Trophoblast cell (in vitro differentiated cells and primary cell): ENCODE measurements at regions not wholly inside any gene's neighbourhood (a gene's known extent, or its start where the extent isn't known, plus 50 kb on each side); places are given as distances from the start of the nearest gene placed in this dataset.

Experiments
- DNase-seq, 2 donors: peaks; one replicate each; pipeline ENCODE4 v3.0.0-alpha.2; 2016
- H2AFZ ChIP-seq: 2 replicates; pipeline ENCODE4 v1.6.1; 2013; ENCODE audit warnings: low read length, moderate library complexity, mild to moderate bottlenecking; ENCODE audit not compliant: insufficient read depth, poor library complexity
- H2AK5ac ChIP-seq: 2 replicates; pipeline ENCODE4 v1.6.1; 2013; ENCODE audit warnings: mild to moderate bottlenecking, low read length
- H2BK120ac ChIP-seq: 2 replicates; pipeline ENCODE4 v1.6.1; 2013; ENCODE audit warnings: low read length, mild to moderate bottlenecking, moderate library complexity; ENCODE audit not compliant: insufficient read depth, poor library complexity
- H2BK12ac ChIP-seq: 2 replicates; pipeline ENCODE4 v1.6.1; 2013; ENCODE audit warnings: mild to moderate bottlenecking, low read length, moderate library complexity
- H2BK5ac ChIP-seq: 2 replicates; pipeline ENCODE4 v1.6.1; 2013; ENCODE audit warnings: low read length, low read depth, moderate library complexity, mild to moderate bottlenecking; ENCODE audit not compliant: poor library complexity
- H3K14ac ChIP-seq: 2 replicates; pipeline ENCODE4 v1.6.1; 2013; ENCODE audit warnings: mild to moderate bottlenecking, low read length
- H3K18ac ChIP-seq: 2 replicates; pipeline ENCODE4 v1.6.1; 2013; ENCODE audit warnings: mild to moderate bottlenecking, low read length
- H3K23ac ChIP-seq: 2 replicates; pipeline ENCODE4 v1.6.1; 2013; ENCODE audit warnings: low read length
- H3K27ac ChIP-seq: 2 replicates; pipeline ENCODE4 v1.5.1; 2013; ENCODE audit warnings: low read depth, mild to moderate bottlenecking, inconsistent platforms, low read length, moderate library complexity
- H3K27me3 ChIP-seq: 2 replicates; pipeline ENCODE4 v1.6.1; 2013; ENCODE audit warnings: inconsistent platforms, mild to moderate bottlenecking, low read length, moderate library complexity; ENCODE audit not compliant: insufficient read depth
- H3K36me3 ChIP-seq, 2 experiments: 1 replicate in 1 of 2; 2 replicates in 1 of 2; pipeline ENCODE4 v1.6.1; 2013; ENCODE audit warnings: low read length in 2 of 2, mild to moderate bottlenecking in 2 of 2, moderate library complexity in 1 of 2; ENCODE audit not compliant: insufficient read depth in 2 of 2, control insufficient read depth in 1 of 2
- H3K4ac ChIP-seq: 2 replicates; pipeline ENCODE4 v1.6.1; 2013; ENCODE audit warnings: low read depth, mild to moderate bottlenecking, low read length, moderate library complexity
- H3K4me1 ChIP-seq, 2 experiments: 1 replicate in 1 of 2; 2 replicates in 1 of 2; pipeline ENCODE4 v1.6.1; 2013; ENCODE audit warnings: low read length in 2 of 2, mild to moderate bottlenecking in 2 of 2, moderate library complexity in 1 of 2; ENCODE audit not compliant: insufficient read depth in 2 of 2, control insufficient read depth in 1 of 2
- H3K4me2 ChIP-seq: 2 replicates; pipeline ENCODE4 v1.6.1; 2013; ENCODE audit warnings: inconsistent platforms, mild to moderate bottlenecking, low read length, moderate library complexity
- H3K4me3 ChIP-seq: 2 replicates; pipeline ENCODE4 v1.5.1; 2013; ENCODE audit warnings: mild to moderate bottlenecking, low read depth, low read length, inconsistent platforms
- H3K79me1 ChIP-seq: one replicate; pipeline ENCODE4 v1.6.1; 2013; ENCODE audit warnings: low read length
- H3K79me2 ChIP-seq: 2 replicates; pipeline ENCODE4 v1.6.1; 2013; ENCODE audit warnings: low read length, mild to moderate bottlenecking; ENCODE audit not compliant: control insufficient read depth, insufficient read depth, poor library complexity
- H3K9ac ChIP-seq: 2 replicates; pipeline ENCODE4 v1.6.1; 2013; ENCODE audit warnings: mild to moderate bottlenecking, low read length
- H3K9me3 ChIP-seq: 2 replicates; pipeline ENCODE4 v1.6.1; 2013; ENCODE audit warnings: low read depth, mild to moderate bottlenecking, control low read depth, inconsistent platforms, low read length; ENCODE audit not compliant: insufficient read depth
- H4K12ac ChIP-seq: 2 replicates; pipeline ENCODE4 v1.6.1; 2013; ENCODE audit warnings: low read depth, mild to moderate bottlenecking, low read length, moderate library complexity
- H4K8ac ChIP-seq: 2 replicates; pipeline ENCODE4 v1.6.1; 2013; ENCODE audit warnings: low read depth, mild to moderate bottlenecking, low read length, moderate library complexity
- H4K91ac ChIP-seq: one replicate; pipeline ENCODE4 v1.6.1; 2013; ENCODE audit warnings: low read depth, mild to moderate bottlenecking, low read length, moderate library complexity
- WGBS: extraction: QIAGEN DNeasy Blood & Tissue Kit; methylation state at CpG from one replicate; pipeline ENCODE4 v1.1.7; 2013; ENCODE audit warnings: missing lambda C conversion rate; ENCODE audit not compliant: insufficient read length, insufficient coverage; ENCODE audit errors: extremely low coverage; 5-methylcytosine and 5-hydroxymethylcytosine counted together

DNA sequence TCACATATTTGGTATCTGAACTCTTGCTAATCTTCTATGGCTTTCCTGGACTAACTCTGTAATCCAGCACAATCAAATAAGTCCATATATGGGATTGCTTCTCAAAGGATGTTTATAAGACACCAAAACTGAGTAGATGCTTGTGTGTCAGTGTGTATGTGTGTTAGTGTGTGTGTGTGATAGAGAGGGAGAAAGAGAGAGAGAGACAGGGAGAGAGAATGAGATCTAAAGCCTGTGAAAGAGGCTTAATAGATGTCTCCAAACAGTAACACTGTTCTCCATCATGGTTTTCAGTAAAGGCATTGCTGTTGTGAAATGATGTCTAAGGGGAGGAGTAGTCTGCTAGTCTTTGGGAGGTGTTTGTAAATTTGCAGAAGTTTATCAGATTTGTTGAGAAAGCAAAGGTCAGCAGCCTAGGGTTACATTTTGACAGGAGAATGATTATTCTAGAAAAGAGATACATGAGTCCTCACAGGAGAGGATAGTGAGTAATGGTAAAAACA lies 73.9 kb upstream of the MLIP start:
- Histone ChIP-seq H2BK5ac (no peak overlapping the region), H3K18ac (no peak overlapping the region), H3K79me1 (no peaks in the 10 kb centered on the region), H3K9me3 (no peaks in the 10 kb centered on the region), H4K12ac (no peak overlapping the region), H3K4me2 (no peak overlapping the region), H4K8ac (no peak overlapping the region), H3K9ac (no peak overlapping the region), H3K4me1 (no peaks in the 10 kb centered on the region), H3K27me3 (no peaks in the 10 kb centered on the region), H3K79me2 (no peaks in the 10 kb centered on the region), H3K36me3 (no peaks in the 10 kb centered on the region), H3K23ac (no peak overlapping the region), H2AFZ (no peak overlapping the region), H2BK12ac (no peak overlapping the region), H3K14ac (no peak overlapping the region), H3K4me3 (no peak overlapping the region), H2BK120ac (no peak overlapping the region), H3K27ac (no peak overlapping the region), H2AK5ac (no peak overlapping the region), H4K91ac (no peak overlapping the region), H3K4ac (no peak overlapping the region)
- DNase-seq = no peak

DNA sequence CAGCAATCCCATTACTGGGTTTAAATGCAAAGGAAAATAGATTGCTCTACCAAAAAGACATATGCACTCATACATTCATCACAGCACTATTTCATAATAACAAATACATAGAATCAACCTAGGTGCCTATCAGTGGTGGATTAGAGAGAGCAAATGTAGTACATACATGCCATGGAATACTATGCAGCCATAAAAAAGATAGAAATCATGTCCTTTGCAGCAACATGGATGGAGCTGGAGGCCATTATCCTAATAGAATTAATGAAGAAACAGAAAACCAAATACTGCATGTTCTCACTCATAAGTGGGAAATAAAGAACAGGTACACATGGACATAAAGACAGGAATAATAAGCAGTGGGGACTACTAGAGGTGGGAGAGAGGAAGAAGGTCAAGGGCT lies 70.7 kb upstream of the MLIP start:
- H3K36me3 ChIP-seq = no peaks in the 10 kb centered on the region
- no peaks in the 10 kb centered on the region for H3K27me3 ChIP-seq
- H3K14ac ChIP-seq = no peak overlapping the region
- no peak overlapping the region for H3K4me3 ChIP-seq
- no peak overlapping the region for H2BK12ac ChIP-seq
- H2BK120ac ChIP-seq = no peak overlapping the region
- H2BK5ac ChIP-seq = no peak overlapping the region
- no peak overlapping the region for H3K27ac ChIP-seq
- no peak overlapping the region for H4K12ac ChIP-seq
- H3K4me2 ChIP-seq = no peak overlapping the region
- no peak overlapping the region for H3K18ac ChIP-seq
- H3K23ac ChIP-seq = no peak overlapping the region
- no peak for DNase-seq
- H4K91ac ChIP-seq = no peak overlapping the region
- H3K79me1 ChIP-seq = no peaks in the 10 kb centered on the region
- H2AK5ac ChIP-seq = no peak overlapping the region
- no peaks in the 10 kb centered on the region for H3K79me2 ChIP-seq
- no peaks in the 10 kb centered on the region for H3K4me1 ChIP-seq
- H3K4ac ChIP-seq = no peak overlapping the region
- no peak overlapping the region for H4K8ac ChIP-seq
- no peak overlapping the region for H3K9ac ChIP-seq
- no peak overlapping the region for H2AFZ ChIP-seq
- no peaks in the 10 kb centered on the region for H3K9me3 ChIP-seq

DNA sequence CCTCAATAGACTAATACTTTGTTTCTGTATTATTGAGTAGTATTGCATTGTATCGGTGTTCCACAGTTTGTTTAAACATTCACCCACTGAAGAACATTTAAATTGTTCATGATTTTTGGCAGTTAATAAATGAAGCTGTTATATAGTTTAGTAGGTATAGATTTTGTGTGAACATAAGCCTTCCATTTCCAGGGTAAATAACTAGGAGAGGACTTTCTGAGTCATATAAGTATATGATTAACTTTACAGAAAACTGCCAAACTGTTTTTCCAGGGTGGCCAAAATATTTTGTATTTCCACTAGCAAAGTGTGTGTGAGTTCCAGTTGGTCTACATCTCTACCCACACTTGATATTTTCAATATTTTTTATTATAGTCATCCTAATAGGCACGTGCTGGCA lies 70.0 kb upstream of the MLIP start:
- H3K4me1 ChIP-seq = no peaks in the 10 kb centered on the region
- H3K4me3 ChIP-seq = no peak overlapping the region
- H4K91ac ChIP-seq = no peak overlapping the region
- no peak overlapping the region for H3K4me2 ChIP-seq
- H3K27me3 ChIP-seq = no peaks in the 10 kb centered on the region
- H3K9ac ChIP-seq = no peak overlapping the region
- no peaks in the 10 kb centered on the region for H3K79me2 ChIP-seq
- no peaks in the 10 kb centered on the region for H3K79me1 ChIP-seq
- no peak overlapping the region for H2BK120ac ChIP-seq
- H2BK12ac ChIP-seq = no peak overlapping the region
- no peak overlapping the region for H2AFZ ChIP-seq
- H2AK5ac ChIP-seq = no peak overlapping the region
- no peak overlapping the region for H3K4ac ChIP-seq
- no CpG with 5 or more reads among the region's 2 CpGs for WGBS
- DNase-seq = no peak
- H3K9me3 ChIP-seq = no peaks in the 10 kb centered on the region
- no peak overlapping the region for H3K18ac ChIP-seq
- H4K8ac ChIP-seq = no peak overlapping the region
- H3K23ac ChIP-seq = no peak overlapping the region
- no peaks in the 10 kb centered on the region for H3K36me3 ChIP-seq
- H3K27ac ChIP-seq = no peak overlapping the region
- H3K14ac ChIP-seq = no peak overlapping the region
- H2BK5ac ChIP-seq = no peak overlapping the region
- no peak overlapping the region for H4K12ac ChIP-seq

- H3K27me3 ChIP-seq = no peaks in the 10 kb centered on the region
- H3K36me3 ChIP-seq = no peaks in the 10 kb centered on the region
- no peak overlapping the region for H3K4ac ChIP-seq
- no peak overlapping the region for H4K12ac ChIP-seq
- H2AK5ac ChIP-seq = no peak overlapping the region
- no peak overlapping the region for H3K18ac ChIP-seq
- H3K4me1 ChIP-seq = no peaks in the 10 kb centered on the region
- H3K27ac ChIP-seq = no peak overlapping the region
- DNase-seq = no peak
- H4K8ac ChIP-seq = no peak overlapping the region
- no peaks in the 10 kb centered on the region for H3K79me2 ChIP-seq
- no CpG with 5 or more reads among the region's 3 CpGs for WGBS
- H3K9me3 ChIP-seq = no peaks in the 10 kb centered on the region
- H2BK12ac ChIP-seq = no peak overlapping the region
- no peak overlapping the region for H2BK120ac ChIP-seq
- H2BK5ac ChIP-seq = no peak overlapping the region
- H3K14ac ChIP-seq = no peak overlapping the region
- no peak overlapping the region for H2AFZ ChIP-seq
- no peak overlapping the region for H3K9ac ChIP-seq
- H4K91ac ChIP-seq = no peak overlapping the region
- no peak overlapping the region for H3K4me2 ChIP-seq
- H3K23ac ChIP-seq = no peak overlapping the region
- no peak overlapping the region for H3K4me3 ChIP-seq
- H3K79me1 ChIP-seq = no peaks in the 10 kb centered on the region
Observed at GRCh38 chr6:54043360-54043759, 67.9 kb upstream of the MLIP start.

DNA sequence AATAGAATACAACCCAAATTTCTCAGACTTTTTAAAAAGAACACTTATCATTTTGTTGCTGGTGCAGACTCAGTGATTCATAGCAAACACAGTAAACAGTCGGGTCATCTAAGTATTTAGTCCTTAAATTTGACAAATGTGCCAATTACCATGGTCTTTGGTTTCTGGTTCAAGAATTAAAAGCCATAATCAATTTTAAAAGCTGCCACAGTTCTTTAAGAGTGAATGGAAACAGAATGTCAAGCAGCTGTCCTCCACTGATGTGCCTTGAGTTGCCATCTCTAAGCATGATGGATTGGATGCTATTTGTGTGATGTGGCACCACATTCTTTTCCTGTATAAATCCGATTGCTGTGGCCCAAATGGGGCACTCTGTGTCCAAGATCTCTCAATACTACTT lies 67.2 kb upstream of the MLIP start:
- H3K27ac ChIP-seq = no peak overlapping the region
- H3K4ac ChIP-seq = no peak overlapping the region
- no peak overlapping the region for H3K14ac ChIP-seq
- H3K9ac ChIP-seq = no peak overlapping the region
- no peak overlapping the region for H4K8ac ChIP-seq
- no peak overlapping the region for H3K4me3 ChIP-seq
- H3K79me1 ChIP-seq = no peaks in the 10 kb centered on the region
- H2AFZ ChIP-seq = no peak overlapping the region
- H3K36me3 ChIP-seq = no peaks in the 10 kb centered on the region
- H2BK120ac ChIP-seq = no peak overlapping the region
- no peaks in the 10 kb centered on the region for H3K9me3 ChIP-seq
- no peak overlapping the region for H2BK12ac ChIP-seq
- no peaks in the 10 kb centered on the region for H3K4me1 ChIP-seq
- no peak for DNase-seq
- H3K4me2 ChIP-seq = no peak overlapping the region
- H3K23ac ChIP-seq = no peak overlapping the region
- H4K91ac ChIP-seq = no peak overlapping the region
- no peak overlapping the region for H2AK5ac ChIP-seq
- no peak overlapping the region for H2BK5ac ChIP-seq
- no peaks in the 10 kb centered on the region for H3K27me3 ChIP-seq
- H3K18ac ChIP-seq = no peak overlapping the region
- WGBS = no CpG with 5 or more reads among the region's 2 CpGs
- H4K12ac ChIP-seq = no peak overlapping the region
- H3K79me2 ChIP-seq = no peaks in the 10 kb centered on the region
